ENCODE measurements at regions not wholly inside any gene's neighbourhood (a gene's known extent, or its start where the extent isn't known, plus 50 kb on each side); places are given as distances from the start of the nearest gene placed in this dataset.

DNA sequence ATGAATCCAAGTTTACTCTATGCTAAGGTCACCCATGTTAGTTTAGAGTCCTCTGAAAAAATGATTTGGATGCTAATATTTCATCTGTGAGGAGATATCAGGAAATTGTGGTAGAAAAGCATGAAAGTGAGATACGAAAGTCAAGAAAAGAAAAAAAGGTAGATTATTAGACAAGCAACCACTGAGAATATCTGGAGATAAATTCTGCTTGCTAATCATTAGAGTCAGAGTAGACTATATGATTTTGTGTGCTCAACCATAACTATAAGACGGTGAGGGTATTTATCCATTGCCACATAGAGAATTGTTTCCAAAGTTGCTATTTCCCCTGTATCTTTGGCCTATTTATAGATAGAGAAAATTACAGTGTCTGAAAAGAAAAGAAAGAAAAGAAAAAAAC is 706.7 kb downstream of the SLITRK5 start:
- Histone ChIP-seq H3K79me2 (ENCODE audit: insufficient read depth, low read length) (no peaks in the 10 kb centered on the region), H3K27me3 (ENCODE audit: insufficient read depth, low read length) (no peaks in the 10 kb centered on the region), H2AFZ (ENCODE audit: low read depth, low read length, poor library complexity, severe bottlenecking) (no peak overlapping the region), H3K4me2 (ENCODE audit: low read length) (no peak overlapping the region), H3K36me3 (ENCODE audit: control insufficient read depth in 1 of 2, insufficient read depth in 2 of 2, low read length in 2 of 2) (no peaks in the 10 kb centered on the region), H3K9me2 (ENCODE audit: insufficient read depth) (no peaks in the 10 kb centered on the region), H4K20me1 (ENCODE audit: insufficient read depth) (no peaks in the 10 kb centered on the region), H3K9me3 (ENCODE audit: control insufficient read depth in 1 of 2, insufficient read depth in 1 of 2, low read depth in 1 of 2, low read length in 2 of 2) (0 out of 4 replicates have a peak, but pooled peaks cover 0 to 4% of the 10 kb centered on the region in 2 experiments), H3K9ac (ENCODE audit: low read length) (no peak overlapping the region), H3K4me1 (ENCODE audit: control insufficient read depth in 1 of 2, insufficient read depth in 2 of 2, low read length in 2 of 2) (no peaks in the 10 kb centered on the region), H3K27ac (ENCODE audit: low read depth, low read length) (no peak overlapping the region), H3K4me3 (replicated peaks in 1 of 2; ENCODE audit: low read depth in 1 of 2, low read length in 2 of 2) (no peak overlapping the region)
- ChIA-PET CTCF (no interaction called here), POLR2A (no interaction called here), RAD21 (ENCODE audit: low non-redundant PET in 1 of 2, low total read pairs in 2 of 2, uncharacterized antibody in 2 of 2, unreplicated experiment in 2 of 2) (no interaction called here)
- TF ChIP-seq, protein P1, sequence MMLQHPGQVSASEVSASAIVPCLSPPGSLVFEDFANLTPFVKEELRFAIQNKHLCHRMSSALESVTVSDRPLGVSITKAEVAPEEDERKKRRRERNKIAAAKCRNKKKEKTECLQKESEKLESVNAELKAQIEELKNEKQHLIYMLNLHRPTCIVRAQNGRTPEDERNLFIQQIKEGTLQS (IDR thresholded peaks at IDR 0.05), result no peak
- TF ChIP-seq ZFX (IDR thresholded peaks at IDR 0.05) (no peak), ZNF274 (IDR thresholded peaks at IDR 0.05; ENCODE audit: low read depth, low read length) (no peak), RAD21 (IDR thresholded peaks at IDR 0.05; ENCODE audit: low read depth) (no peak), POLR2AphosphoS5 (IDR thresholded peaks at IDR 0.05; ENCODE audit: low read depth, low read length) (no peak), EZH2 (IDR thresholded peaks at IDR 0.05) (no peak)
- TF ChIP-seq, protein P2, sequence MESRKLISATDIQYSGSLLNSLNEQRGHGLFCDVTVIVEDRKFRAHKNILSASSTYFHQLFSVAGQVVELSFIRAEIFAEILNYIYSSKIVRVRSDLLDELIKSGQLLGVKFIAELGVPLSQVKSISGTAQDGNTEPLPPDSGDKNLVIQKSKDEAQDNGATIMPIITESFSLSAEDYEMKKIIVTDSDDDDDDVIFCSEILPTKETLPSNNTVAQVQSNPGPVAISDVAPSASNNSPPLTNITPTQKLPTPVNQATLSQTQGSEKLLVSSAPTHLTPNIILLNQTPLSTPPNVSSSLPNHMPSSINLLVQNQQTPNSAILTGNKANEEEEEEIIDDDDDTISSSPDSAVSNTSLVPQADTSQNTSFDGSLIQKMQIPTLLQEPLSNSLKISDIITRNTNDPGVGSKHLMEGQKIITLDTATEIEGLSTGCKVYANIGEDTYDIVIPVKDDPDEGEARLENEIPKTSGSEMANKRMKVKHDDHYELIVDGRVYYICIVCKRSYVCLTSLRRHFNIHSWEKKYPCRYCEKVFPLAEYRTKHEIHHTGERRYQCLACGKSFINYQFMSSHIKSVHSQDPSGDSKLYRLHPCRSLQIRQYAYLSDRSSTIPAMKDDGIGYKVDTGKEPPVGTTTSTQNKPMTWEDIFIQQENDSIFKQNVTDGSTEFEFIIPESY (IDR thresholded peaks at IDR 0.05; ENCODE audit: extremely low read depth, insufficient replicate concordance, low read length), result no peak
- DNase-seq (ENCODE audit: low read depth, low spot score), result no peak
- intact Hi-C loops (cut with micrococcal nuclease), result no loop called here
- no TSS peak for BruUV-seq (replicated peaks)
- ATAC-seq, result no peak

DNA sequence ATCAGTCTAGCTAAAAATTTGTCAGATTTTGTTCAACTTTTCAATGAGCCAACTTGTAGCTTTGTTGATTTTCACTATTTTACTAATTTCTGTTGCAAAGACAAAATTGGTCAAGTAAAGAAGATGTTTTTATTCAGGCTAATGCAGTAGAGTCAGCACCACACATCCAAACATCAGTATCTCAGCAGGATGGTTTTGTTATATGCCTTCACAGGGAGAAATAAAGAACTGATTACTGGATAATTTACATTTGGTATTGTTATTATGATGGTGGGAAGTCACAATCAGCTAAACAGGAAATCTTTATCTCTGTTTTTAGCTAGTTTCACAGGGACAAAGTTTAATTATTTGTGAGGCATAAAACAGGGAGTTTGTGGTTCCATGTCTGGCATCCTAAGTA is 713.4 kb downstream of the SLITRK5 start:
- Histone ChIP-seq H3K4me1 (ENCODE audit: control insufficient read depth in 1 of 2, insufficient read depth in 2 of 2, low read length in 2 of 2) (no peaks in the 10 kb centered on the region), H4K20me1 (ENCODE audit: insufficient read depth) (no peaks in the 10 kb centered on the region), H3K9me3 (ENCODE audit: control insufficient read depth in 1 of 2, insufficient read depth in 1 of 2, low read depth in 1 of 2, low read length in 2 of 2) (no peaks in the 10 kb centered on the region; a peak in 2 of 4 replicates), H3K4me3 (replicated peaks in 1 of 2; ENCODE audit: low read depth in 1 of 2, low read length in 2 of 2) (no peak overlapping the region), H3K36me3 (ENCODE audit: control insufficient read depth in 1 of 2, insufficient read depth in 2 of 2, low read length in 2 of 2) (no peaks in the 10 kb centered on the region), H3K27me3 (ENCODE audit: insufficient read depth, low read length) (no peaks in the 10 kb centered on the region), H2AFZ (ENCODE audit: low read depth, low read length, poor library complexity, severe bottlenecking) (no peak overlapping the region), H3K27ac (ENCODE audit: low read depth, low read length) (no peak overlapping the region), H3K9ac (ENCODE audit: low read length) (no peak overlapping the region), H3K4me2 (ENCODE audit: low read length) (no peak overlapping the region), H3K79me2 (ENCODE audit: insufficient read depth, low read length) (no peaks in the 10 kb centered on the region), H3K9me2 (ENCODE audit: insufficient read depth) (no peaks in the 10 kb centered on the region)
- intact Hi-C loops (cut with micrococcal nuclease), result no loop called here
- no TSS peak for BruUV-seq (replicated peaks)
- DNase-seq (ENCODE audit: low read depth, low spot score), result no peak
- POLR2A ChIA-PET, result no interaction called here
- CTCF ChIA-PET, result no interaction called here
- no peak for ATAC-seq
- RAD21 ChIA-PET (ENCODE audit: low non-redundant PET in 1 of 2, low total read pairs in 2 of 2, uncharacterized antibody in 2 of 2, unreplicated experiment in 2 of 2), result no interaction called here
- no peak for TF ChIP-seq EGR1 (IDR thresholded peaks at IDR 0.05; ENCODE audit: low read depth)
- TF ChIP-seq, protein P1 (IDR thresholded peaks at IDR 0.05), result no peak
- no peak for TF ChIP-seq CEBPB (IDR thresholded peaks at IDR 0.05; ENCODE audit: low read depth)
- TF ChIP-seq, protein P3, sequence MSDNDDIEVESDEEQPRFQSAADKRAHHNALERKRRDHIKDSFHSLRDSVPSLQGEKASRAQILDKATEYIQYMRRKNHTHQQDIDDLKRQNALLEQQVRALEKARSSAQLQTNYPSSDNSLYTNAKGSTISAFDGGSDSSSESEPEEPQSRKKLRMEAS (IDR thresholded peaks at IDR 0.05), result no peak
- TF ChIP-seq ELF1 (IDR thresholded peaks at IDR 0.05; ENCODE audit: borderline replicate concordance, low read depth), result no peak
- no peak for TF ChIP-seq POLR2AphosphoS5 (IDR thresholded peaks at IDR 0.05; ENCODE audit: low read depth, low read length)
- TF ChIP-seq, protein P4, sequence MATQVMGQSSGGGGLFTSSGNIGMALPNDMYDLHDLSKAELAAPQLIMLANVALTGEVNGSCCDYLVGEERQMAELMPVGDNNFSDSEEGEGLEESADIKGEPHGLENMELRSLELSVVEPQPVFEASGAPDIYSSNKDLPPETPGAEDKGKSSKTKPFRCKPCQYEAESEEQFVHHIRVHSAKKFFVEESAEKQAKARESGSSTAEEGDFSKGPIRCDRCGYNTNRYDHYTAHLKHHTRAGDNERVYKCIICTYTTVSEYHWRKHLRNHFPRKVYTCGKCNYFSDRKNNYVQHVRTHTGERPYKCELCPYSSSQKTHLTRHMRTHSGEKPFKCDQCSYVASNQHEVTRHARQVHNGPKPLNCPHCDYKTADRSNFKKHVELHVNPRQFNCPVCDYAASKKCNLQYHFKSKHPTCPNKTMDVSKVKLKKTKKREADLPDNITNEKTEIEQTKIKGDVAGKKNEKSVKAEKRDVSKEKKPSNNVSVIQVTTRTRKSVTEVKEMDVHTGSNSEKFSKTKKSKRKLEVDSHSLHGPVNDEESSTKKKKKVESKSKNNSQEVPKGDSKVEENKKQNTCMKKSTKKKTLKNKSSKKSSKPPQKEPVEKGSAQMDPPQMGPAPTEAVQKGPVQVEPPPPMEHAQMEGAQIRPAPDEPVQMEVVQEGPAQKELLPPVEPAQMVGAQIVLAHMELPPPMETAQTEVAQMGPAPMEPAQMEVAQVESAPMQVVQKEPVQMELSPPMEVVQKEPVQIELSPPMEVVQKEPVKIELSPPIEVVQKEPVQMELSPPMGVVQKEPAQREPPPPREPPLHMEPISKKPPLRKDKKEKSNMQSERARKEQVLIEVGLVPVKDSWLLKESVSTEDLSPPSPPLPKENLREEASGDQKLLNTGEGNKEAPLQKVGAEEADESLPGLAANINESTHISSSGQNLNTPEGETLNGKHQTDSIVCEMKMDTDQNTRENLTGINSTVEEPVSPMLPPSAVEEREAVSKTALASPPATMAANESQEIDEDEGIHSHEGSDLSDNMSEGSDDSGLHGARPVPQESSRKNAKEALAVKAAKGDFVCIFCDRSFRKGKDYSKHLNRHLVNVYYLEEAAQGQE (IDR thresholded peaks at IDR 0.05; ENCODE audit: low read depth), result no peak
- no peak for TF ChIP-seq ZFX (IDR thresholded peaks at IDR 0.05)
- no peak for TF ChIP-seq SIN3A (IDR thresholded peaks at IDR 0.05; ENCODE audit: low read depth)

Measured in HCT116 (cell line).